ENCODE measurements at regions not wholly inside any gene's neighbourhood (a gene's known extent, or its start where the extent isn't known, plus 50 kb on each side); places are given as distances from the start of the nearest gene placed in this dataset.

DNA sequence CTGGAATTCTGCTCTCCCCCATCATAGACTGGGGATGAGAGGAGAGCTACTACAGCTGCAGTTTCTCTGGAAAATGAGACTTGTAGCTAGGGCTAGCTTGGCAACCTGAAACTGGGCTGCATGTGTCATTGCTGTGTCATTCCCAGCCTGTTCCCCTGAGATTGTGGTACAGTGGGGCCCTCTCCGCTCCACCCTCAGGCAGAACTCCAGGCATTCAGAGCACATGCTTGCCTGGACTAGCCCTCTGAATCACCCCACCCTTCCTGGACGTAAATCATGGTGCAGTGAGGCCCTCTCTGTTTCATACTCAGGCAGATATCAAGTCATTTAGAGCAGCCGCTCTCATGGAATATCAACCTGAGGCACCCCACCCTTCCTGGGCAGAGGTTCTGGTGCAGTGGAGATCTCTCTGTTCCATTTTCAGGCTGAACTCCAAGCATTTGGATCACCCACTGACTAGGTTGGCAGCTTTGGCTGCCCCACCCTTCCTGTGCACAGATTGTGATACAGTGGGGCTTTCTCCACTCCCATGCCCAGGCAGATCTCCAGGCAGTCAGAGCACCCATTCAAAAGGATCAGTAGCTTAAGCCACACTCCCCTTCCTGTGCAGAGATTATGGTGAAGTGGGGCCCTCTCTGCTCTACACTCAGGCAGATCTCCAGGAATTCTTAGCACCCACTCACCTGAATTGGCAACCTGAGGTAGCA lies 274.4 kb downstream of the C11orf87 start:
- peaks cover 17% of the 10 kb centered on the region for H3K9me3 Mint-ChIP-seq (ENCODE audit: low read depth)
- H3K27me3 Mint-ChIP-seq: no peaks in the 10 kb centered on the region
- no peak overlapping the region for H3K4me3 Mint-ChIP-seq (ENCODE audit: low read depth)
- TF ChIP-seq, protein P1, sequence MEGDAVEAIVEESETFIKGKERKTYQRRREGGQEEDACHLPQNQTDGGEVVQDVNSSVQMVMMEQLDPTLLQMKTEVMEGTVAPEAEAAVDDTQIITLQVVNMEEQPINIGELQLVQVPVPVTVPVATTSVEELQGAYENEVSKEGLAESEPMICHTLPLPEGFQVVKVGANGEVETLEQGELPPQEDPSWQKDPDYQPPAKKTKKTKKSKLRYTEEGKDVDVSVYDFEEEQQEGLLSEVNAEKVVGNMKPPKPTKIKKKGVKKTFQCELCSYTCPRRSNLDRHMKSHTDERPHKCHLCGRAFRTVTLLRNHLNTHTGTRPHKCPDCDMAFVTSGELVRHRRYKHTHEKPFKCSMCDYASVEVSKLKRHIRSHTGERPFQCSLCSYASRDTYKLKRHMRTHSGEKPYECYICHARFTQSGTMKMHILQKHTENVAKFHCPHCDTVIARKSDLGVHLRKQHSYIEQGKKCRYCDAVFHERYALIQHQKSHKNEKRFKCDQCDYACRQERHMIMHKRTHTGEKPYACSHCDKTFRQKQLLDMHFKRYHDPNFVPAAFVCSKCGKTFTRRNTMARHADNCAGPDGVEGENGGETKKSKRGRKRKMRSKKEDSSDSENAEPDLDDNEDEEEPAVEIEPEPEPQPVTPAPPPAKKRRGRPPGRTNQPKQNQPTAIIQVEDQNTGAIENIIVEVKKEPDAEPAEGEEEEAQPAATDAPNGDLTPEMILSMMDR (IDR thresholded peaks at IDR 0.05; ENCODE audit: unreplicated experiment): no peak
- H3K4me1 Mint-ChIP-seq (ENCODE audit: low read depth): no peaks in the 10 kb centered on the region
- H3K36me3 Mint-ChIP-seq (ENCODE audit: insufficient read depth): no peaks in the 10 kb centered on the region
- H3K27ac Mint-ChIP-seq: no peak overlapping the region
- no peak for DNase-seq (ENCODE audit: low spot score, unreplicated experiment)

DNA sequence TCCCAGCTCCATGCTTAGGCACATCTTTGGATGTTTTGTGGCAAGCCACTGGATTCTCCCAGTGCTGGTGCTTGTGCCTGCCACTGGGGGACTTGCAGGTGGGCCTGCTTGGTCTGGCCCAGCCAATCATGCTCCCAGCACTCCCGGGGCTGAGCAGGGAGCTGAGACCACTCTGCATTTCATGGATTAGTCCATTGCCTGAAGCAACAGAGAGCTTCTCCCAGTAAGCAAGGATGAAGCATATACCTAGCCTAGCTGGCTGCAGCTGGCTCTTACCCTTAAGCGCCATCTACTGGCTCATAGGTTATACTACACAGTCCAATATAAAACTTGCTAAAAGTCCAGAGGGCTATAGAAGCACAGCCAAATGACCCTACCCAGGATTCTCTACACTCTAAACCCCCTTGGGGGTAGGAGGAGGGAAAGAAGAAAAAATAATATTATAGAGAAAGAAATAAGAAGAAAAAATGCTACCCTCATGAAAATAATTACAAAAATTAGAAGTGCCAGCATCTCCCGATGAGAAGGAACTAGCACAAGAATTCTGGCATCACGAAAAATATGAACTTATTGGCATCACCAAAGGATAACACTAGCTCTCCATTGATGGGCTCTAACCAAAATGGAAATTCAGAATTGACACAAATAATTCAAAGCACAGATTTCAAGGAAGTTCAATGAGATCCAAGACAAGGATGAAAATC lies 275.3 kb downstream of the C11orf87 start:
- H3K27ac Mint-ChIP-seq: no peak overlapping the region
- no peaks in the 10 kb centered on the region for H3K4me1 Mint-ChIP-seq (ENCODE audit: low read depth)
- peaks cover 22% of the 10 kb centered on the region for H3K9me3 Mint-ChIP-seq (ENCODE audit: low read depth)
- H3K27me3 Mint-ChIP-seq: no peaks in the 10 kb centered on the region
- no peak for DNase-seq (ENCODE audit: low spot score, unreplicated experiment)
- TF ChIP-seq, protein P1 (IDR thresholded peaks at IDR 0.05; ENCODE audit: unreplicated experiment): peak; percentile 74
- H3K36me3 Mint-ChIP-seq (ENCODE audit: insufficient read depth): no peaks in the 10 kb centered on the region
- no peak overlapping the region for H3K4me3 Mint-ChIP-seq (ENCODE audit: low read depth)

DNA sequence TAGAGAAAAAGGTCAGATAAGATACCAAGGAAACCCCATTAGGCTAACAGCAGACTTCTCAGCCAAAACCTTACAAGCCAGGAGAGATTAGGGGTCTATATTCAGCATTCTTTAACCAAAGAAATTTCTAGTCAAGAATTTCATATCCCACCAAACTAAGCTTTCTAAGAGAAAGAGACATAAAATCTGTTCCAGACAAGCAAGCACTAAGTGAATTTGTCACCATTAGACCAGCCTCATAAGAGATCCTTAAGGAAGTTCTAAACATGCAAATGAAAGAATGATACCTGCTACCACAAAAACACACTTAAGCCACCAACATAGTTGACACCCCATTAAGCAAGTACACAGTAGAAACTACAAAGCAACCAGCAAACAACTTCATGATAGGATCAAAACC lies 276.2 kb downstream of the C11orf87 start:
- H3K36me3 Mint-ChIP-seq (ENCODE audit: insufficient read depth): no peaks in the 10 kb centered on the region
- peaks cover 22% of the 10 kb centered on the region for H3K9me3 Mint-ChIP-seq (ENCODE audit: low read depth)
- DNase-seq (ENCODE audit: low spot score, unreplicated experiment): no peak
- H3K4me3 Mint-ChIP-seq (ENCODE audit: low read depth): no peak overlapping the region
- no peaks in the 10 kb centered on the region for H3K27me3 Mint-ChIP-seq
- TF ChIP-seq, protein P1 (IDR thresholded peaks at IDR 0.05; ENCODE audit: unreplicated experiment): no peak
- no peak overlapping the region for H3K27ac Mint-ChIP-seq
- H3K4me1 Mint-ChIP-seq (ENCODE audit: low read depth): no peaks in the 10 kb centered on the region

DNA sequence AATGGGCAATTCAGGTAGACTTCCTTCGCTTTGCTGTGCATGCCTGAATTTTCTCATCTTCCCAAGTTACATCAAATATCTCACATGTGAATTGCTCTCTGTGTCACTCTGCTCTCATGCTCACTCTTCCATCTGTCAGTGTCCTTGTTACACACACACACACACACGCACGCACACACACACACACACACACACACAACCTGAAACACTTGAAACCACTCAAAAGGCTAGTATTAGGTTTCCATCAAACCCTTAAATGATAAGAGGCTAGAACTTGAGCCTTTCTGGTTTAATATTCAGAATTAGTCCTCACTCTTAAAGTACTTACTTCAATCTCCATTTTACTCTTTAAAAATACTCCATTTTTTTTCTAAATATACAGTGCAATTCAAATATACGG lies 282.4 kb downstream of the C11orf87 start:
- Mint-ChIP-seq H3K4me3 (ENCODE audit: low read depth) (no peak overlapping the region), H3K27ac (no peak overlapping the region), H3K36me3 (ENCODE audit: insufficient read depth) (no peaks in the 10 kb centered on the region), H3K4me1 (ENCODE audit: low read depth) (peaks cover 5% of the 10 kb centered on the region), H3K9me3 (ENCODE audit: low read depth) (peaks cover 4% of the 10 kb centered on the region), H3K27me3 (peaks cover 2% of the 10 kb centered on the region)
- TF ChIP-seq, protein P1 (IDR thresholded peaks at IDR 0.05; ENCODE audit: unreplicated experiment): no peak
- no peak for DNase-seq (ENCODE audit: low spot score, unreplicated experiment)

DNA sequence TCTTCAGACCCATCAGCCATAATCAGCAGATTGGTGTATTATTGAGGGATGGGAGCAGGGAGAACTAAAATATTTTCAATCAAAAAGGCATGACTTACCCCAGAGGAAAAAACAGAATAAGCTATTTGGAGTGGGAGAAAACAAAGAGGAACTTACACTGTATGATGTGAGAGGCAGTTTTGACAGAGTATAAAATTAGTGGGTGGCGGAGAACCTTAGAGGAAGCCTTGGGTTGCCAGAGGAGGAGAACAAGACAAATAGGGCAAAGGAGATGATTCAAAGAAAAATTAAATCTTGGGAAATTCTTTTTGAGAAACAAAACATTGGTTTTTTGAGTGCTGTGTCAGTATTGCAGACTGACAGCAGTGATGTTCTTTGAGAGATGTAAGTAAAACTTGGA lies 285.0 kb downstream of the C11orf87 start:
- H3K36me3 Mint-ChIP-seq (ENCODE audit: insufficient read depth): no peaks in the 10 kb centered on the region
- peaks cover 2% of the 10 kb centered on the region for H3K27me3 Mint-ChIP-seq
- peaks cover 14% of the 10 kb centered on the region for H3K4me1 Mint-ChIP-seq (ENCODE audit: low read depth)
- DNase-seq (ENCODE audit: low spot score, unreplicated experiment): no peak
- TF ChIP-seq, protein P1 (IDR thresholded peaks at IDR 0.05; ENCODE audit: unreplicated experiment): no peak
- H3K9me3 Mint-ChIP-seq (ENCODE audit: low read depth): no peaks in the 10 kb centered on the region
- no peak overlapping the region for H3K27ac Mint-ChIP-seq
- no peak overlapping the region for H3K4me3 Mint-ChIP-seq (ENCODE audit: low read depth)
